ENCODE measurements at regions not wholly inside any gene's neighbourhood (a gene's known extent, or its start where the extent isn't known, plus 50 kb on each side); places are given as distances from the start of the nearest gene placed in this dataset.

- TF ChIP-seq SIN3A (conservative IDR thresholded peaks at IDR 0.05 in 1 of 2, IDR thresholded peaks at IDR 0.05 in 1 of 2; ENCODE audit: low read depth in 1 of 2, low read length in 2 of 2): no peak
- no peak for TF ChIP-seq SAP30 (IDR thresholded peaks at IDR 0.05; ENCODE audit: insufficient read depth, insufficient replicate concordance, low read length)
- TF ChIP-seq RFX5 (IDR thresholded peaks at IDR 0.05; ENCODE audit: borderline replicate concordance, low read depth, low read length): no peak
- TF ChIP-seq, protein P1, sequence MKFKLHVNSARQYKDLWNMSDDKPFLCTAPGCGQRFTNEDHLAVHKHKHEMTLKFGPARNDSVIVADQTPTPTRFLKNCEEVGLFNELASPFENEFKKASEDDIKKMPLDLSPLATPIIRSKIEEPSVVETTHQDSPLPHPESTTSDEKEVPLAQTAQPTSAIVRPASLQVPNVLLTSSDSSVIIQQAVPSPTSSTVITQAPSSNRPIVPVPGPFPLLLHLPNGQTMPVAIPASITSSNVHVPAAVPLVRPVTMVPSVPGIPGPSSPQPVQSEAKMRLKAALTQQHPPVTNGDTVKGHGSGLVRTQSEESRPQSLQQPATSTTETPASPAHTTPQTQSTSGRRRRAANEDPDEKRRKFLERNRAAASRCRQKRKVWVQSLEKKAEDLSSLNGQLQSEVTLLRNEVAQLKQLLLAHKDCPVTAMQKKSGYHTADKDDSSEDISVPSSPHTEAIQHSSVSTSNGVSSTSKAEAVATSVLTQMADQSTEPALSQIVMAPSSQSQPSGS (IDR thresholded peaks at IDR 0.05; ENCODE audit: low read length): no peak
- no peak for TF ChIP-seq EP300 (IDR thresholded peaks at IDR 0.05; ENCODE audit: borderline replicate concordance in 1 of 2, low read depth in 2 of 2, low read length in 2 of 2)
These were observed 527.6 kb downstream of the TMEM114 start (continued) for GRCh38 chr16:8062677-8063076.
